ENCODE measurements at regions not wholly inside any gene's neighbourhood (a gene's known extent, or its start where the extent isn't known, plus 50 kb on each side); places are given as distances from the start of the nearest gene placed in this dataset.
"Not testable (repeated sequence)": the region's sequence is repeated elsewhere in the genome, so short reads cannot be mapped to it uniquely, and the experiment has no call there.

DNA sequence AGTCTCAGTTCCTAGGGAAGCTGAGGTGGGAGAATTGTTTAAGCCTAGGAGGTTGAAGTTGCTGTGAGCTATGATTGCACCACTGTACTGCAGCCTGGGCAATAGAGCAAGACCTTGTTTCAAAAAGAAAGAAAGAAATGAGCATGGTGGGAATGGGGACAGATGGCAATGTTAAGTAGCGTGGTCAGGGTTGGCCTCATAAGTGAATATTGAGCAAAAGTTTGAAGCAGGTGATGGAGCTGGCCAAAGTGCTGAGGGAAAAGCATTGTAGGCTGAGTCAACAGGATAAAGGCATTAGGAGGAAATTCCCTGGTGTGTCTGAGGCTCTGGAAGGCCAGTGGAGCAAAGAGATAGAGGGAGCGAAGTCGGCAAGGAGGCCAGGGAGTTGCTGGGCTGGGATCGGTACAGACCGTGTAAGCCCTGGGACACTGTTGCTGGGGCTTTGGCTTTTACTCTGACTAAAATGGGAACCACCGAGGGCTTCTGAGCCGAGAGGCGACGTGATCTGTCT lies 151.0 kb downstream of the RALA start:
- H3K4me3 ChIP-seq (ENCODE audit: low read depth, low read length, poor library complexity, severe bottlenecking); H3K9me3 ChIP-seq (ENCODE audit: low read length); H3K27me3 ChIP-seq (ENCODE audit: insufficient read depth, low read length); H3K9ac ChIP-seq (ENCODE audit: low read length); H3F3A ChIP-seq (ENCODE audit: insufficient read depth, low read length); H2AFZ ChIP-seq (ENCODE audit: low read length); H3K79me2 ChIP-seq (ENCODE audit: insufficient read depth, low read length); H4K20me1 ChIP-seq (ENCODE audit: insufficient read depth, low read length); H3K4me1 ChIP-seq (ENCODE audit: insufficient read depth, low read length, severe bottlenecking); H3K4me2 ChIP-seq (ENCODE audit: low read length); H3K27ac ChIP-seq (ENCODE audit: low read depth, low read length, poor library complexity, severe bottlenecking); H3K9me2 ChIP-seq (ENCODE audit: low read depth, low read length); H3K36me3 ChIP-seq (ENCODE audit: insufficient read depth, low read length): not testable (repeated sequence)

DNA sequence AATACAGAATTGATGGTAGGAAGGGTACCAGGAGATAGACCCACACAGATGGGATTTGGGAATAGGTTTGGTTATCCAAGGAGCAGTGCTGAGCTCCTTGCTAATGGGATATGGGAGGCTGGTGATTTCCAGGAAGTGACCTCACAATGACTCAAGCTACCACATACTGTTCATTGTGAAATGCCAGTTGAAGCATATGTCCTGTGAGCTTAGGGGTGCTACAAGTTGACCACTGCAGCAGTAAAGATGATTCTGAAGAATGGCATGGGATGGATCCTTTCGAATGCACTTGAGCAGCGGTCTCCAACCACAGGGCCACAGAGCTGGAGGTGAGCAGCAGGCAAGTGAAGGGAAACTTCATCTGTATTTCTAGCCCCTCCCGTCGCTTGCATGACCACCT lies 158.2 kb downstream of the RALA start:
- H3K27ac ChIP-seq (ENCODE audit: low read depth, low read length, poor library complexity, severe bottlenecking); H4K20me1 ChIP-seq (ENCODE audit: insufficient read depth, low read length); H3K4me2 ChIP-seq (ENCODE audit: low read length); H2AFZ ChIP-seq (ENCODE audit: low read length); H3K27me3 ChIP-seq (ENCODE audit: insufficient read depth, low read length); H3K9me3 ChIP-seq (ENCODE audit: low read length); H3K79me2 ChIP-seq (ENCODE audit: insufficient read depth, low read length); H3K9me2 ChIP-seq (ENCODE audit: low read depth, low read length); H3K9ac ChIP-seq (ENCODE audit: low read length); H3K4me1 ChIP-seq (ENCODE audit: insufficient read depth, low read length, severe bottlenecking); H3F3A ChIP-seq (ENCODE audit: insufficient read depth, low read length); H3K4me3 ChIP-seq (ENCODE audit: low read depth, low read length, poor library complexity, severe bottlenecking): not testable (repeated sequence)
- peaks cover 12% of the 10 kb centered on the region for H3K36me3 ChIP-seq (ENCODE audit: insufficient read depth, low read length)

DNA sequence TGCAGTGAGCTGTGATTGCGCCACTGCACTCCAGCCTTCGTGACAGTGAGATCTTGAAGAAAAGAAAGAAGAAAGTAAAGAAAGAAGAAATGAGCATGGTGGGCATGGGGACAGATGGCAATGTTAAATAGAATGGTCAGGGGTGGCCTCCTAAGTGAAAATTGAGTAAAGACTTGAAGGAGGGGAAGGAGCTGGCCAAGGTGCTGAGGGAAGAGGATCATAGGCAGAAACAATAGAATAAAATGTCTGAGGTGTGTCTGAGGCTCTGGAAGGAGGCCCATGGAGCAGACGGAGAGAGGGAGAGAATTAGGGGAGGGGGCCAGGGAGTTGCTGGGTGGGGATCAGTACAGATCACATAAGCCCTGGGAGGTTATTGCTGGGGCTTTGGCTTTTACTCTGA lies 163.1 kb downstream of the RALA start:
- not testable (repeated sequence) for H3K79me2 ChIP-seq (ENCODE audit: insufficient read depth, low read length); H3F3A ChIP-seq (ENCODE audit: insufficient read depth, low read length); H2AFZ ChIP-seq (ENCODE audit: low read length); H3K27ac ChIP-seq (ENCODE audit: low read depth, low read length, poor library complexity, severe bottlenecking); H3K27me3 ChIP-seq (ENCODE audit: insufficient read depth, low read length); H4K20me1 ChIP-seq (ENCODE audit: insufficient read depth, low read length); H3K4me1 ChIP-seq (ENCODE audit: insufficient read depth, low read length, severe bottlenecking); H3K4me3 ChIP-seq (ENCODE audit: low read depth, low read length, poor library complexity, severe bottlenecking); H3K9ac ChIP-seq (ENCODE audit: low read length); H3K9me2 ChIP-seq (ENCODE audit: low read depth, low read length); H3K9me3 ChIP-seq (ENCODE audit: low read length); H3K4me2 ChIP-seq (ENCODE audit: low read length)
- peaks cover 15% of the 10 kb centered on the region for H3K36me3 ChIP-seq (ENCODE audit: insufficient read depth, low read length)

DNA sequence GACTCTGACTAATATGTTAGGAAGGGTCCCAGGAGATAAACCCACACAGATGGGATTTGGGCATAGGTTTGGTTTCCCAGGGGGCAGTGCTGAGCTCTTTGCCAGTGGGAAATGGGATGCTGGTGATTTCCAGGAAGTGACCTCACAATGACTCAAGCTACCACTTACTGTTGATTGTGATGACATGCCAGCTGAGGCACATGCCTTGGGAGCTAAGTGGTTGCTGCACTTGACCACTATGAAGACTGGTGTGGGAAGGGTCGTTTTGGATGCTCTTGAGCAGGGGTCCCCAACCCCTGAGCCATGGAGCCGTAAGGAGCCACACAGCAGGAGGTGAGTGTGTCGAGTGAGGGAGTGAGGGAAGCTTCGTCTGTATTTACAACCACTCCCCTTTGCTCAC lies 159.0 kb upstream of the CDK13 start:
- not testable (repeated sequence) for H3K4me3 ChIP-seq (ENCODE audit: low read depth, low read length, poor library complexity, severe bottlenecking); H3K4me1 ChIP-seq (ENCODE audit: insufficient read depth, low read length, severe bottlenecking); H4K20me1 ChIP-seq (ENCODE audit: insufficient read depth, low read length); H3K9me2 ChIP-seq (ENCODE audit: low read depth, low read length); H2AFZ ChIP-seq (ENCODE audit: low read length); H3K27me3 ChIP-seq (ENCODE audit: insufficient read depth, low read length); H3K4me2 ChIP-seq (ENCODE audit: low read length); H3F3A ChIP-seq (ENCODE audit: insufficient read depth, low read length); H3K79me2 ChIP-seq (ENCODE audit: insufficient read depth, low read length); H3K9ac ChIP-seq (ENCODE audit: low read length); H3K36me3 ChIP-seq (ENCODE audit: insufficient read depth, low read length); H3K9me3 ChIP-seq (ENCODE audit: low read length); H3K27ac ChIP-seq (ENCODE audit: low read depth, low read length, poor library complexity, severe bottlenecking)

DNA sequence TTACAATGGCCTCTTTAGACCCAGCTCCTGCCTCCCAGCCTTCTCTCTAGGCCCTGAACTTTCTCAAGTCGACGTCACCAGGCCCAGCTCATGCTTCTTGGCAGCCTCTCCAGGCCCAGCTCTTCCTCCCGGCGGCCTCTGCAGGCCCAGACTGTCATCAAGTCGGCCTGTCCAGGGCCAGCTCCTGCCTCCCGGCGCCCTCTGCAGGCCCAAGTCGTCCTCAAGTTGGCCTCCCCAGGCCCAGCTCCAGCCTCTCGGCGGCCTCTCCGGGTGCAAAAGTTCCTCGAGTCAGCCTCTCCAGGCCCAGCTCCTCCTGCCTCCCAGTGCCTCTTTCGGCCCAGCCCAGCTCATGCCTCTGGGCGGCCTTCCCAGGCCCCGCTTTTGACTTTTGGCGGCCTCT lies 158.1 kb upstream of the CDK13 start:
- H3K9me3 ChIP-seq (ENCODE audit: low read length); H3K4me2 ChIP-seq (ENCODE audit: low read length); H3K27ac ChIP-seq (ENCODE audit: low read depth, low read length, poor library complexity, severe bottlenecking); H3K79me2 ChIP-seq (ENCODE audit: insufficient read depth, low read length); H3K36me3 ChIP-seq (ENCODE audit: insufficient read depth, low read length); H2AFZ ChIP-seq (ENCODE audit: low read length); H3K4me3 ChIP-seq (ENCODE audit: low read depth, low read length, poor library complexity, severe bottlenecking); H3K4me1 ChIP-seq (ENCODE audit: insufficient read depth, low read length, severe bottlenecking); H4K20me1 ChIP-seq (ENCODE audit: insufficient read depth, low read length); H3F3A ChIP-seq (ENCODE audit: insufficient read depth, low read length); H3K9me2 ChIP-seq (ENCODE audit: low read depth, low read length); H3K9ac ChIP-seq (ENCODE audit: low read length); H3K27me3 ChIP-seq (ENCODE audit: insufficient read depth, low read length): not testable (repeated sequence)
- TF ChIP-seq, protein P1, sequence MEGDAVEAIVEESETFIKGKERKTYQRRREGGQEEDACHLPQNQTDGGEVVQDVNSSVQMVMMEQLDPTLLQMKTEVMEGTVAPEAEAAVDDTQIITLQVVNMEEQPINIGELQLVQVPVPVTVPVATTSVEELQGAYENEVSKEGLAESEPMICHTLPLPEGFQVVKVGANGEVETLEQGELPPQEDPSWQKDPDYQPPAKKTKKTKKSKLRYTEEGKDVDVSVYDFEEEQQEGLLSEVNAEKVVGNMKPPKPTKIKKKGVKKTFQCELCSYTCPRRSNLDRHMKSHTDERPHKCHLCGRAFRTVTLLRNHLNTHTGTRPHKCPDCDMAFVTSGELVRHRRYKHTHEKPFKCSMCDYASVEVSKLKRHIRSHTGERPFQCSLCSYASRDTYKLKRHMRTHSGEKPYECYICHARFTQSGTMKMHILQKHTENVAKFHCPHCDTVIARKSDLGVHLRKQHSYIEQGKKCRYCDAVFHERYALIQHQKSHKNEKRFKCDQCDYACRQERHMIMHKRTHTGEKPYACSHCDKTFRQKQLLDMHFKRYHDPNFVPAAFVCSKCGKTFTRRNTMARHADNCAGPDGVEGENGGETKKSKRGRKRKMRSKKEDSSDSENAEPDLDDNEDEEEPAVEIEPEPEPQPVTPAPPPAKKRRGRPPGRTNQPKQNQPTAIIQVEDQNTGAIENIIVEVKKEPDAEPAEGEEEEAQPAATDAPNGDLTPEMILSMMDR (IDR thresholded peaks at IDR 0.05; ENCODE audit: low read length): peak; percentile 18; the same call in 1 of the 2 replicates

DNA sequence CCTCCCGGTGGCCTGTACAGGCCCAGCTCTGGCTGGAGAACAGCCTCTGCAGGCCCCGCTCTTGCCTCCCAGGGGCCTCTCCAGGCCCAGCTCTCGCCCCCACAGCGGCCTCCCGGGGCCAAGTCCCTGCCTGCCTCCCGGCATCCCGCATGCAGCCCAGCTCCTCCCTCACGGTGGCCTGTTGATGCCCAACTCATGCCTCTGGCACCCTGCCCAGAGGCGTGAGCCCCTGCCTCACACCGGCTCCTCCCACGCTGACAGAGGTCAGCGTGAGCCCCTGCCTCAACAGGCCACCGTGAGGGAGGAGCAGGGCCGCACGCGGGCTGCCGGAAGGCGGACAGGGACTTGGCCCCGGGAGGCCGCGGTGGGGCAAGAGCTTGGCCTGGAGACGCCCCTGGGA lies 157.0 kb upstream of the CDK13 start:
- H3K4me1 ChIP-seq (ENCODE audit: insufficient read depth, low read length, severe bottlenecking); H3F3A ChIP-seq (ENCODE audit: insufficient read depth, low read length); H3K4me3 ChIP-seq (ENCODE audit: low read depth, low read length, poor library complexity, severe bottlenecking); H3K27me3 ChIP-seq (ENCODE audit: insufficient read depth, low read length); H3K9ac ChIP-seq (ENCODE audit: low read length); H3K9me3 ChIP-seq (ENCODE audit: low read length); H4K20me1 ChIP-seq (ENCODE audit: insufficient read depth, low read length); H3K79me2 ChIP-seq (ENCODE audit: insufficient read depth, low read length); H3K36me3 ChIP-seq (ENCODE audit: insufficient read depth, low read length); H2AFZ ChIP-seq (ENCODE audit: low read length); H3K27ac ChIP-seq (ENCODE audit: low read depth, low read length, poor library complexity, severe bottlenecking); H3K9me2 ChIP-seq (ENCODE audit: low read depth, low read length); H3K4me2 ChIP-seq (ENCODE audit: low read length): not testable (repeated sequence)

DNA sequence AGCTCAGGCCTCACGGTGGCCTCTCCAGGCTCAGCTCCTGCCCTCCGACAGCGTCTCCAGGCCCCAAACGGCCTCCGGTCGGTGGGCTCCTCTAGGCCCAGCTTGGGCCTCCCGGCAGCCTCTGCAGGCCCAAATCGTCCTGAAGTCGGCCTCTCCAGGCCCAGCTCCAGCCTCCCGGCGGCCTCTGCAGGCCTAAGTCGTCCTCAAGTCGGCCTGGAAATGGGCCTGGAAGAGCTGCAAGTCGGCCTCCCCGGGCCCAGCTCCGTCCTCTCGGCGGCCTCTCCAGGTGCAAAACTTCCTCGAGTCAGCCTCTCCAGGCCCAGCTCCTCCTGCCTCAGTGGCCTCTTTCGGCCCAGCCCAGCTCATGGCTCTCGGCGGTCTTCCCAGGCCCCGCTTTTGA lies 156.2 kb upstream of the CDK13 start:
- not testable (repeated sequence) for H3K36me3 ChIP-seq (ENCODE audit: insufficient read depth, low read length); H3K9me2 ChIP-seq (ENCODE audit: low read depth, low read length); H3K27ac ChIP-seq (ENCODE audit: low read depth, low read length, poor library complexity, severe bottlenecking); H3K27me3 ChIP-seq (ENCODE audit: insufficient read depth, low read length); H3K9ac ChIP-seq (ENCODE audit: low read length); H2AFZ ChIP-seq (ENCODE audit: low read length); H3K79me2 ChIP-seq (ENCODE audit: insufficient read depth, low read length); H3F3A ChIP-seq (ENCODE audit: insufficient read depth, low read length); H3K4me3 ChIP-seq (ENCODE audit: low read depth, low read length, poor library complexity, severe bottlenecking); H3K4me2 ChIP-seq (ENCODE audit: low read length); H3K4me1 ChIP-seq (ENCODE audit: insufficient read depth, low read length, severe bottlenecking); H3K9me3 ChIP-seq (ENCODE audit: low read length); H4K20me1 ChIP-seq (ENCODE audit: insufficient read depth, low read length)

All from OCI-LY1 (cell line).